Endothelial cell of umbilical vein (primary cell): ENCODE measurements at regions not wholly inside any gene's neighbourhood (a gene's known extent, or its start where the extent isn't known, plus 50 kb on each side); places are given as distances from the start of the nearest gene placed in this dataset.

Experiments
- BruUV-seq: library from RNA; stranded (reverse); fragments of 400-500 nt; replicated peaks from 2 replicates; lab custom pipeline; 2021; lab: Mats Ljungman, UMichigan
- CTCF ChIA-PET: fragments of 300-600, 350-600 bp; sonication (Branson Sonifier 250); formaldehyde crosslinking; loops from one replicate; lab custom pipeline; 2021; ENCODE audit warnings: antibody characterized with exemption, inconsistent platforms; lab: Charles Lee
- POLR2A ChIA-PET: fragments of 300-600, 350-600 bp; sonication (Branson Sonifier 250); formaldehyde crosslinking; loops from one replicate; lab custom pipeline; 2021; ENCODE audit warnings: antibody characterized with exemption, inconsistent platforms; lab: Charles Lee
- DNase-seq: peaks from one replicate; pipeline ENCODE4 v3.0.0-alpha.2; 2011; ENCODE audit warnings: low read depth, low spot score
- FAIRE-seq: peaks from 2 replicates; lab custom pipeline; 2011; peaks lifted over from hg19 to GRCh38; lab: Jason Lieb, UNC
- H2AFZ ChIP-seq: 2 replicates; pipeline ENCODE4 v1.6.0; 2012; ENCODE audit warnings: low read depth, low read length, control low read depth, inconsistent platforms
- H3K27ac ChIP-seq: 2 replicates; pipeline ENCODE4 v1.5.1; 2011; ENCODE audit warnings: low read depth, mild to moderate bottlenecking, control low read depth, low read length, moderate library complexity; ENCODE audit not compliant: insufficient read depth
- H3K27me3 ChIP-seq, 2 experiments: 2 replicates each; pipeline versions ENCODE4 v1.6.0 to v1.6.1; 2011; ENCODE audit warnings: low read length in 2 of 2, mixed read lengths in 1 of 2; ENCODE audit not compliant: control insufficient read depth in 2 of 2, insufficient read depth in 2 of 2
- H3K36me3 ChIP-seq, 2 experiments: 2 replicates in 1 of 2; 3 replicates in 1 of 2; pipeline ENCODE4 v1.5.1; 2011; ENCODE audit warnings: low read length in 2 of 2, mild to moderate bottlenecking in 1 of 2, moderate library complexity in 1 of 2; ENCODE audit not compliant: control insufficient read depth in 2 of 2, insufficient read depth in 2 of 2; ENCODE audit errors: extremely low read depth in 1 of 2
- H3K4me1 ChIP-seq: 3 replicates; pipeline ENCODE4 v1.5.1; 2011; ENCODE audit warnings: mild to moderate bottlenecking, low read length; ENCODE audit not compliant: control insufficient read depth, insufficient read depth; ENCODE audit errors: extremely low read depth
- H3K4me2 ChIP-seq: 2 replicates; pipeline ENCODE4 v1.6.1; 2011; ENCODE audit warnings: low read length, control low read depth, mixed read lengths; ENCODE audit not compliant: insufficient read depth
- H3K4me3 ChIP-seq, 3 experiments: fragments of 200-600 bp in 1 of 3; sonication (generic), shearing (Covaris generic) in 1 of 3; replicated peaks in 1 of 3; 2 replicates each; pipeline ENCODE4 v1.5.1; 2011 to 2016; ENCODE audit warnings: control low read depth in 3 of 3, low read length in 3 of 3, mild to moderate bottlenecking in 2 of 3, inconsistent platforms in 1 of 3, low read depth in 1 of 3, moderate library complexity in 1 of 3; ENCODE audit not compliant: insufficient read depth in 1 of 3
- H3K79me2 ChIP-seq: 2 replicates; pipeline ENCODE4 v1.6.0; 2012; ENCODE audit warnings: low read length, inconsistent platforms; ENCODE audit not compliant: control insufficient read depth, insufficient read depth
- H3K9ac ChIP-seq: replicated peaks from 2 replicates; pipeline ENCODE3; 2011; ENCODE audit warnings: low read length, control low read depth; ENCODE audit not compliant: insufficient read depth; ENCODE audit errors: extremely low read depth
- H3K9me1 ChIP-seq: replicated peaks from 3 replicates; pipeline ENCODE4 v1.6.0; 2011; ENCODE audit warnings: mild to moderate bottlenecking, low read length; ENCODE audit not compliant: control insufficient read depth, insufficient read depth; ENCODE audit errors: extremely low read depth
- H3K9me3 ChIP-seq: replicated peaks from 2 replicates; pipeline ENCODE4 v1.5.1; 2012; ENCODE audit warnings: low read length, inconsistent platforms; ENCODE audit not compliant: control insufficient read depth, insufficient read depth
- H4K20me1 ChIP-seq: replicated peaks from 2 replicates; pipeline ENCODE3; 2011; ENCODE audit warnings: mild to moderate bottlenecking, low read length; ENCODE audit not compliant: control insufficient read depth, insufficient read depth; ENCODE audit errors: extremely low read depth
- CTCF ChIP-seq, 2 donors: IDR thresholded peaks; 1 replicate in 1 of 2; 2 replicates in 1 of 2; pipeline ENCODE4 v1.5.1; 2011; ENCODE audit warnings: low read length in 2 of 2, mild to moderate bottlenecking in 2 of 2, moderate library complexity in 2 of 2, control low read depth in 1 of 2, inconsistent platforms in 1 of 2, low read depth in 1 of 2; ENCODE audit not compliant: insufficient read depth in 1 of 2; ENCODE audit errors: extremely low read depth in 1 of 2
- EZH2 ChIP-seq: IDR thresholded peaks from 2 replicates; pipeline ENCODE4 v1.6.1; 2012; ENCODE audit warnings: borderline replicate concordance, low read depth, mild to moderate bottlenecking, moderate library complexity, low read length, inconsistent platforms; ENCODE audit not compliant: severe bottlenecking
- FOS ChIP-seq: IDR thresholded peaks from 2 replicates; pipeline ENCODE4 v1.6.1; 2011; ENCODE audit warnings: mild to moderate bottlenecking, low read length, moderate library complexity, borderline replicate concordance; ENCODE audit not compliant: insufficient read depth
- GATA2 ChIP-seq: IDR thresholded peaks from 2 replicates; pipeline ENCODE4 v1.7.0; 2011; ENCODE audit warnings: low read depth, mild to moderate bottlenecking, moderate library complexity, mixed read lengths, low read length; ENCODE audit not compliant: insufficient read length, insufficient read depth
- JUN ChIP-seq: IDR thresholded peaks from 2 replicates; pipeline ENCODE4 v1.6.1; 2011; ENCODE audit warnings: borderline replicate concordance, low read depth; ENCODE audit not compliant: insufficient read length, insufficient read depth
- MAX ChIP-seq: IDR thresholded peaks from 2 replicates; pipeline ENCODE4 v1.6.1; 2011; ENCODE audit not compliant: insufficient read depth, insufficient read length
- MYC ChIP-seq: IDR thresholded peaks from one replicate; pipeline ENCODE4 v1.6.1; 2011; ENCODE audit warnings: mild to moderate bottlenecking, low read depth, low read length
- POLR2A ChIP-seq: IDR thresholded peaks from 2 replicates; pipeline ENCODE4 v1.6.1; 2012; ENCODE audit warnings: low read depth, mild to moderate bottlenecking, control low read depth, low read length
- POLR2AphosphoS5 ChIP-seq: IDR thresholded peaks from 2 replicates; pipeline ENCODE4 v1.6.1; 2012; ENCODE audit warnings: low read depth, mild to moderate bottlenecking, control low read depth, low read length, moderate library complexity; ENCODE audit not compliant: insufficient read depth
- dilution Hi-C: fragments of 300-500 bp; cut with MboI; formaldehyde crosslinking; loops from one replicate; pipeline ENCODE4 v1.15.0; 2019; ENCODE audit warnings: low sequenced_read_pairs; ENCODE audit not compliant: extremely low pct_ligation_motif_present
- intact Hi-C: fragments of 100-400 bp; cut with micrococcal nuclease; formaldehyde crosslinking; loops from one replicate; pipeline ENCODE4 v1.10.0; 2022

GRCh38 chr9:89723469-89724100 is 118.8 kb downstream of the GADD45G start:
- Histone ChIP-seq H3K27me3 (no peaks in the 10 kb centered on the region), H3K9me1 (no peaks in the 10 kb centered on the region), H3K9me3 (no peaks in the 10 kb centered on the region), H3K4me2 (no peak overlapping the region), H3K4me1 (no peaks in the 10 kb centered on the region), H3K4me3 (no peak overlapping the region), H3K9ac (no peak overlapping the region), H3K27ac (no peak overlapping the region), H4K20me1 (no peaks in the 10 kb centered on the region), H3K79me2 (no peaks in the 10 kb centered on the region), H2AFZ (no peak overlapping the region), H3K36me3 (no peaks in the 10 kb centered on the region)
- ChIA-PET POLR2A (no interaction called here), CTCF (no interaction called here)
- no peak for DNase-seq
- intact Hi-C loops (no loop called here), dilution Hi-C loops (no loop called here)
- no peak for TF ChIP-seq MYC
- TF ChIP-seq FOS: no peak
- TF ChIP-seq MAX: no peak
- TF ChIP-seq POLR2A: no peak
- TF ChIP-seq JUN: no peak
- TF ChIP-seq POLR2AphosphoS5: no peak
- TF ChIP-seq CTCF (IDR thresholded peaks at IDR 0.05; ENCODE audit: extremely low read depth in 1 of 2, insufficient read depth in 1 of 2, low read depth in 1 of 2, low read length in 2 of 2): no peak
- TF ChIP-seq GATA2: no peak
- no peak for TF ChIP-seq EZH2
- FAIRE-seq: no peak
- BruUV-seq: no TSS peak
